ENCODE measurements at regions not wholly inside any gene's neighbourhood (a gene's known extent, or its start where the extent isn't known, plus 50 kb on each side); places are given as distances from the start of the nearest gene placed in this dataset.

- intact Hi-C loops (cut with DNase I) = no loop called here
- no peak for DNase-seq
- 79 to 95% (median 83%) methylated on average over 1 of the region's 1 CpG for WGBS, 4 donors
- no peaks in the 10 kb centered on the region for H3K36me3 ChIP-seq (replicated peaks in 1 of 2)
- H3K4me3 ChIP-seq = no peak overlapping the region
- H3K27me3 ChIP-seq = no peaks in the 10 kb centered on the region
- H3K27ac ChIP-seq = no peak overlapping the region
- TF ChIP-seq, protein P1, sequence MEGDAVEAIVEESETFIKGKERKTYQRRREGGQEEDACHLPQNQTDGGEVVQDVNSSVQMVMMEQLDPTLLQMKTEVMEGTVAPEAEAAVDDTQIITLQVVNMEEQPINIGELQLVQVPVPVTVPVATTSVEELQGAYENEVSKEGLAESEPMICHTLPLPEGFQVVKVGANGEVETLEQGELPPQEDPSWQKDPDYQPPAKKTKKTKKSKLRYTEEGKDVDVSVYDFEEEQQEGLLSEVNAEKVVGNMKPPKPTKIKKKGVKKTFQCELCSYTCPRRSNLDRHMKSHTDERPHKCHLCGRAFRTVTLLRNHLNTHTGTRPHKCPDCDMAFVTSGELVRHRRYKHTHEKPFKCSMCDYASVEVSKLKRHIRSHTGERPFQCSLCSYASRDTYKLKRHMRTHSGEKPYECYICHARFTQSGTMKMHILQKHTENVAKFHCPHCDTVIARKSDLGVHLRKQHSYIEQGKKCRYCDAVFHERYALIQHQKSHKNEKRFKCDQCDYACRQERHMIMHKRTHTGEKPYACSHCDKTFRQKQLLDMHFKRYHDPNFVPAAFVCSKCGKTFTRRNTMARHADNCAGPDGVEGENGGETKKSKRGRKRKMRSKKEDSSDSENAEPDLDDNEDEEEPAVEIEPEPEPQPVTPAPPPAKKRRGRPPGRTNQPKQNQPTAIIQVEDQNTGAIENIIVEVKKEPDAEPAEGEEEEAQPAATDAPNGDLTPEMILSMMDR (IDR thresholded peaks at IDR 0.05) = no peak
- no peak for TF ChIP-seq POLR2A (IDR thresholded peaks at IDR 0.05)
- H3K4me1 ChIP-seq (replicated peaks in 1 of 2) = no peaks in the 10 kb centered on the region
- H3K9me3 ChIP-seq (replicated peaks in 1 of 3) = no peaks in the 10 kb centered on the region
Measured at GRCh38 chr5:145464171-145464570, 371.0 kb downstream of the PRELID2 start.

DNA sequence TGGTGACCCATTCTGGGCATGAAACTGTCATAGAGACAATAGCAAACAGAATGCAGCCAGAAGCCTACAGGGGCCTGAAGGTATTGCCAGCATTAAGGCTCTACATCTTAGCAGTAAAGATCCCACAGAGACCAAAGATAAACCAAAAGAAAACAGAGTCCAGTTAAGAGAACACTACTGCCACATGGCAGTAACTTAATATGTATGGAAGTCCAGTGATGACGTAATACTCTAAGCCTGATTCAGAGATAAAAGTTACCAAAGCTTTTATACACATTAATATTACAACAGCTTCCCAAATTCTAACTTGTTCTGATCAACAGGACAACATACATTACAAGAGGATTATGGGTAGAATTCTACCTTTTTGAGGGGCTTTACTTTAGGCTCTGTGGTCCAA, 371.5 kb downstream of the PRELID2 start:
- WGBS, 4 donors = 68 to 88% (median 77%) methylated on average over 1 of the region's 1 CpG
- intact Hi-C loops (cut with DNase I) = no loop called here

GRCh38 chr5:145462525-145462924, 372.6 kb downstream of the PRELID2 start:
- H3K4me1 ChIP-seq (replicated peaks in 1 of 2) = no peaks in the 10 kb centered on the region
- H3K36me3 ChIP-seq (replicated peaks in 1 of 2) = no peaks in the 10 kb centered on the region
- intact Hi-C loops (cut with DNase I) = no loop called here
- WGBS, 4 donors = 94 to 96% (median 95%) methylated on average over 3 of the region's 3 CpGs
- H3K27ac ChIP-seq = no peak overlapping the region
- H3K27me3 ChIP-seq = no peaks in the 10 kb centered on the region
- TF ChIP-seq POLR2A (IDR thresholded peaks at IDR 0.05) = no peak
- TF ChIP-seq, protein P1 (IDR thresholded peaks at IDR 0.05) = no peak
- H3K9me3 ChIP-seq (replicated peaks in 1 of 3) = no peaks in the 10 kb centered on the region
- H3K4me3 ChIP-seq = no peak overlapping the region
- DNase-seq = no peak

More for the DNA sequence above, 371.5 kb downstream of the PRELID2 start:
- H3K4me3 ChIP-seq = no peak overlapping the region
- TF ChIP-seq POLR2A (IDR thresholded peaks at IDR 0.05) = no peak
- TF ChIP-seq, protein P1 (IDR thresholded peaks at IDR 0.05) = no peak
- H3K27me3 ChIP-seq = no peaks in the 10 kb centered on the region
- no peaks in the 10 kb centered on the region for H3K4me1 ChIP-seq (replicated peaks in 1 of 2)
- H3K9me3 ChIP-seq (replicated peaks in 1 of 3) = no peaks in the 10 kb centered on the region
- H3K36me3 ChIP-seq (replicated peaks in 1 of 2) = no peaks in the 10 kb centered on the region
- H3K27ac ChIP-seq = no peak overlapping the region
- DNase-seq = no peak

GRCh38 chr5:145450286-145450885, 384.8 kb downstream of the PRELID2 start:
- 60 to 82% (median 79%) methylated on average over 5 of the region's 5 CpGs for WGBS, 4 donors
- Histone ChIP-seq H3K36me3 (replicated peaks in 1 of 2) (no peaks in the 10 kb centered on the region), H3K27ac (no peak overlapping the region), H3K27me3 (no peaks in the 10 kb centered on the region), H3K4me1 (replicated peaks in 1 of 2) (no peaks in the 10 kb centered on the region), H3K9me3 (replicated peaks in 1 of 3) (no peaks in the 10 kb centered on the region), H3K4me3 (no peak overlapping the region)
- DNase-seq = no peak
- TF ChIP-seq POLR2A (IDR thresholded peaks at IDR 0.05) = no peak
- TF ChIP-seq, protein P1 (IDR thresholded peaks at IDR 0.05) = no peak
- intact Hi-C loops (cut with DNase I) = no loop called here
